DOHH2 (cell line): ENCODE measurements at regions not wholly inside any gene's neighbourhood (a gene's known extent, or its start where the extent isn't known, plus 50 kb on each side); places are given as distances from the start of the nearest gene placed in this dataset.

Source experiments
- EZH2phosphoT487 ChIP-seq: fragments of 200-600 bp; sonication (generic); IDR thresholded peaks from 2 replicates; pipeline ENCODE4 v1.6.1; 2017; ENCODE audit warnings: borderline replicate concordance, mild to moderate bottlenecking, antibody characterized with exemption, low read length, moderate library complexity, mixed read lengths
- TF ChIP-seq, protein P1 (sequence below): fragments of 200-600 bp; sonication (generic); IDR thresholded peaks from one replicate; pipeline ENCODE4 v1.5.1; 2014; ENCODE audit warnings: antibody characterized with exemption, mild to moderate bottlenecking, low read depth, low read length; ENCODE audit not compliant: poor library complexity, severe bottlenecking

DNA sequence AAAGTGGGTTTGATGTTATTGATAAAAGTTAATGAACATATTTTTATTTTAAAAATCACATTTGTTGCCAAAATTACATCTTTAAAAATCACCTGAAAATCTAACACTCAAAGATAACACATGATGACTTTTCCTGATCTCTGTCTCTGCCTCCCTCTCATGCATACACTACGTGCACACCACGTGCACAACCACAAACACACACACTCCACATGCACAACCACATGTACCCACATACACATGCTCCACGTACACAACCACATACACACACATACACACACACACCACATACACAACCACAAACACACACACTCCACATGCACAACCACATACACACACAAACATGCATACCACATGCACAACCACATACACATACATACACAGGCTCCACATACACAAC lies 61.8 kb upstream of the TMEM132C start:
- TF ChIP-seq, protein P1, sequence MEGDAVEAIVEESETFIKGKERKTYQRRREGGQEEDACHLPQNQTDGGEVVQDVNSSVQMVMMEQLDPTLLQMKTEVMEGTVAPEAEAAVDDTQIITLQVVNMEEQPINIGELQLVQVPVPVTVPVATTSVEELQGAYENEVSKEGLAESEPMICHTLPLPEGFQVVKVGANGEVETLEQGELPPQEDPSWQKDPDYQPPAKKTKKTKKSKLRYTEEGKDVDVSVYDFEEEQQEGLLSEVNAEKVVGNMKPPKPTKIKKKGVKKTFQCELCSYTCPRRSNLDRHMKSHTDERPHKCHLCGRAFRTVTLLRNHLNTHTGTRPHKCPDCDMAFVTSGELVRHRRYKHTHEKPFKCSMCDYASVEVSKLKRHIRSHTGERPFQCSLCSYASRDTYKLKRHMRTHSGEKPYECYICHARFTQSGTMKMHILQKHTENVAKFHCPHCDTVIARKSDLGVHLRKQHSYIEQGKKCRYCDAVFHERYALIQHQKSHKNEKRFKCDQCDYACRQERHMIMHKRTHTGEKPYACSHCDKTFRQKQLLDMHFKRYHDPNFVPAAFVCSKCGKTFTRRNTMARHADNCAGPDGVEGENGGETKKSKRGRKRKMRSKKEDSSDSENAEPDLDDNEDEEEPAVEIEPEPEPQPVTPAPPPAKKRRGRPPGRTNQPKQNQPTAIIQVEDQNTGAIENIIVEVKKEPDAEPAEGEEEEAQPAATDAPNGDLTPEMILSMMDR: no peak
- TF ChIP-seq EZH2phosphoT487: no peak
